Esophagus muscularis mucosa (tissue), 4 donors: ENCODE measurements at regions not wholly inside any gene's neighbourhood (a gene's known extent, or its start where the extent isn't known, plus 50 kb on each side); places are given as distances from the start of the nearest gene placed in this dataset.

Experiments
- DNase-seq: peaks from one replicate; pipeline ENCODE4 v3.0.0-alpha.2; 2017; ENCODE audit errors: extremely low spot score
- H3K27ac ChIP-seq, 4 donors: fragments of 200-600 bp; sonication (generic); replicated peaks in 1 of 4; 1 replicate in 3 of 4; 2 replicates in 1 of 4; pipeline ENCODE4 v1.5.1; 2016 to 2019; ENCODE audit warnings: mild to moderate bottlenecking in 1 of 4
- H3K27me3 ChIP-seq, 4 donors: fragments of 200-600 bp; sonication (generic); one replicate each; pipeline versions ENCODE4 v1.5.1 to v1.6.0; 2016 to 2019
- H3K36me3 ChIP-seq, 4 donors: fragments of 200-600 bp; sonication (generic); one replicate each; pipeline ENCODE4 v1.5.1; 2016 to 2019
- H3K4me1 ChIP-seq, 4 donors: fragments of 200-600 bp; sonication (generic); one replicate each; pipeline ENCODE4 v1.5.1; 2016 to 2019
- H3K4me3 ChIP-seq, 4 donors: fragments of 200-600 bp; sonication (generic); 1 replicate in 2 of 4; 2 replicates in 2 of 4; pipeline ENCODE4 v1.5.1; 2016 to 2019; ENCODE audit warnings: mild to moderate bottlenecking in 4 of 4, moderate library complexity in 1 of 4
- H3K9me3 ChIP-seq, 4 donors: fragments of 200-600 bp; sonication (generic); 1 replicate in 3 of 4; 2 replicates in 1 of 4; pipeline ENCODE4 v1.5.1; 2016 to 2019
- CTCF ChIP-seq, 3 experiments: fragments of 200-600 bp in 2 of 3; fragments of 450-650 bp in 1 of 3; sonication (generic) in 2 of 3; IDR thresholded peaks; one replicate each; pipeline ENCODE4 v1.5.1; 2017 to 2019; ENCODE audit warnings: antibody characterized with exemption in 3 of 3, mild to moderate bottlenecking in 2 of 3, moderate library complexity in 1 of 3
- EP300 ChIP-seq: sonication (generic); formaldehyde crosslinking; IDR thresholded peaks from one replicate; pipeline ENCODE4 v1.6.1; 2017; ENCODE audit warnings: antibody characterized with exemption
- POLR2A ChIP-seq: fragments of 450-650 bp; IDR thresholded peaks from one replicate; pipeline ENCODE4 v1.6.1; 2017; ENCODE audit warnings: antibody characterized with exemption, moderate library complexity, mild to moderate bottlenecking, low read depth
- POLR2AphosphoS5 ChIP-seq, 2 donors: sonication (generic); formaldehyde crosslinking; IDR thresholded peaks; one replicate each; pipeline ENCODE4 v1.6.1; 2017; ENCODE audit warnings: antibody characterized with exemption in 2 of 2
- WGBS: methylation state at CpG from one replicate; pipeline ENCODE4 v1.1.5; 2018; 5-methylcytosine and 5-hydroxymethylcytosine counted together
- intact Hi-C: fragments of 100-400 bp; cut with DNase I; formaldehyde crosslinking; loops from one replicate; pipeline ENCODE4 v1.15.1; 2023

- no peaks in the 10 kb centered on the region for H3K27me3 ChIP-seq
- 95% methylated on average over 2 of the region's 2 CpGs for WGBS
- H3K9me3 ChIP-seq = no peaks in the 10 kb centered on the region
- H3K4me1 ChIP-seq = peaks cover 0 to 2% (median 0%) of the 10 kb centered on the region in 4 donors
- H3K4me3 ChIP-seq = no peak overlapping the region
- TF ChIP-seq EP300 = no peak
- TF ChIP-seq POLR2A = no peak
- no peak for TF ChIP-seq CTCF (IDR thresholded peaks at IDR 0.05)
- no peak for TF ChIP-seq POLR2AphosphoS5 (IDR thresholded peaks at IDR 0.05)
- intact Hi-C loops = no loop called here
- DNase-seq = no peak
- H3K27ac ChIP-seq = no peak overlapping the region
- H3K36me3 ChIP-seq = no peaks in the 10 kb centered on the region
Measured at GRCh38 chr1:67579623-67580394, 105.2 kb upstream of the GADD45A start.

- no peaks in the 10 kb centered on the region for H3K27me3 ChIP-seq
- intact Hi-C loops = no loop called here
- H3K36me3 ChIP-seq = no peaks in the 10 kb centered on the region
- peaks cover 0 to 3% (median 0%) of the 10 kb centered on the region in 4 donors for H3K4me1 ChIP-seq
- DNase-seq = no peak
- H3K27ac ChIP-seq = no peak overlapping the region
- no peaks in the 10 kb centered on the region for H3K9me3 ChIP-seq
- H3K4me3 ChIP-seq = no peak overlapping the region
- TF ChIP-seq POLR2AphosphoS5 (IDR thresholded peaks at IDR 0.05) = no peak
- TF ChIP-seq POLR2A = no peak
- no peak for TF ChIP-seq CTCF (IDR thresholded peaks at IDR 0.05)
- no peak for TF ChIP-seq EP300
- 85% methylated on average over 3 of the region's 4 CpGs for WGBS
Measured at GRCh38 chr1:67580691-67581403, 104.2 kb upstream of the GADD45A start.

GRCh38 chr1:67582625-67583461 is 102.2 kb upstream of the GADD45A start:
- no peak for DNase-seq
- Histone ChIP-seq H3K9me3 (no peaks in the 10 kb centered on the region), H3K27me3 (no peaks in the 10 kb centered on the region), H3K36me3 (no peaks in the 10 kb centered on the region), H3K4me1 (peaks cover 0 to 3% (median 0%) of the 10 kb centered on the region in 4 donors), H3K27ac (no peak overlapping the region), H3K4me3 (no peak overlapping the region)
- no peak for TF ChIP-seq EP300
- 91% methylated on average over 13 of the region's 13 CpGs for WGBS
- intact Hi-C loops = no loop called here

- no peak overlapping the region for H3K27ac ChIP-seq
- WGBS = 84% methylated on average over 2 of the region's 2 CpGs
- no peaks in the 10 kb centered on the region for H3K36me3 ChIP-seq
- no peaks in the 10 kb centered on the region for H3K27me3 ChIP-seq
- intact Hi-C loops = no loop called here
- no peak overlapping the region for H3K4me3 ChIP-seq
- H3K9me3 ChIP-seq = no peaks in the 10 kb centered on the region
- no peak for DNase-seq
- TF ChIP-seq POLR2A (no peak), EP300 (no peak)
- peaks cover 0 to 9% (median 0%) of the 10 kb centered on the region in 4 donors for H3K4me1 ChIP-seq
Measured at GRCh38 chr1:67583462-67583950, 101.5 kb upstream of the GADD45A start.

GRCh38 chr1:67584938-67585337 is 100.1 kb upstream of the GADD45A start:
- no peak overlapping the region for H3K4me3 ChIP-seq
- H3K27ac ChIP-seq = no peak overlapping the region
- WGBS = 96% methylated on average over 6 of the region's 6 CpGs
- no peak for DNase-seq
- TF ChIP-seq CTCF (IDR thresholded peaks at IDR 0.05) = no peak
- no peak for TF ChIP-seq POLR2A
- TF ChIP-seq POLR2AphosphoS5 (IDR thresholded peaks at IDR 0.05) = no peak
- no peak for TF ChIP-seq EP300
- no peaks in the 10 kb centered on the region for H3K27me3 ChIP-seq
- intact Hi-C loops = no loop called here
- no peaks in the 10 kb centered on the region for H3K36me3 ChIP-seq
- peaks cover 0 to 18% (median 4%) of the 10 kb centered on the region in 4 donors for H3K4me1 ChIP-seq
- no peaks in the 10 kb centered on the region for H3K9me3 ChIP-seq
